Endothelial cell of umbilical vein (primary cell): ENCODE measurements at regions not wholly inside any gene's neighbourhood (a gene's known extent, or its start where the extent isn't known, plus 50 kb on each side); places are given as distances from the start of the nearest gene placed in this dataset.

ENCODE experiments used
- BruUV-seq: library from RNA; stranded (reverse); fragments of 400-500 nt; replicated peaks from 2 replicates; lab custom pipeline; 2021; lab: Mats Ljungman, UMichigan
- CTCF ChIA-PET: fragments of 300-600, 350-600 bp; sonication (Branson Sonifier 250); formaldehyde crosslinking; loops from one replicate; lab custom pipeline; 2021; ENCODE audit warnings: antibody characterized with exemption, inconsistent platforms; lab: Charles Lee
- POLR2A ChIA-PET: fragments of 300-600, 350-600 bp; sonication (Branson Sonifier 250); formaldehyde crosslinking; loops from one replicate; lab custom pipeline; 2021; ENCODE audit warnings: antibody characterized with exemption, inconsistent platforms; lab: Charles Lee
- DNase-seq: peaks from one replicate; pipeline ENCODE4 v3.0.0-alpha.2; 2011; ENCODE audit warnings: low read depth, low spot score
- FAIRE-seq: peaks from 2 replicates; lab custom pipeline; 2011; peaks lifted over from hg19 to GRCh38; lab: Jason Lieb, UNC
- H2AFZ ChIP-seq: 2 replicates; pipeline ENCODE4 v1.6.0; 2012; ENCODE audit warnings: low read depth, low read length, control low read depth, inconsistent platforms
- H3K27ac ChIP-seq: 2 replicates; pipeline ENCODE4 v1.5.1; 2011; ENCODE audit warnings: low read depth, mild to moderate bottlenecking, control low read depth, low read length, moderate library complexity; ENCODE audit not compliant: insufficient read depth
- H3K27me3 ChIP-seq, 2 experiments: 2 replicates each; pipeline versions ENCODE4 v1.6.0 to v1.6.1; 2011; ENCODE audit warnings: low read length in 2 of 2, mixed read lengths in 1 of 2; ENCODE audit not compliant: control insufficient read depth in 2 of 2, insufficient read depth in 2 of 2
- H3K36me3 ChIP-seq, 2 experiments: 2 replicates in 1 of 2; 3 replicates in 1 of 2; pipeline ENCODE4 v1.5.1; 2011; ENCODE audit warnings: low read length in 2 of 2, mild to moderate bottlenecking in 1 of 2, moderate library complexity in 1 of 2; ENCODE audit not compliant: control insufficient read depth in 2 of 2, insufficient read depth in 2 of 2; ENCODE audit errors: extremely low read depth in 1 of 2
- H3K4me1 ChIP-seq: 3 replicates; pipeline ENCODE4 v1.5.1; 2011; ENCODE audit warnings: mild to moderate bottlenecking, low read length; ENCODE audit not compliant: control insufficient read depth, insufficient read depth; ENCODE audit errors: extremely low read depth
- H3K4me2 ChIP-seq: 2 replicates; pipeline ENCODE4 v1.6.1; 2011; ENCODE audit warnings: low read length, control low read depth, mixed read lengths; ENCODE audit not compliant: insufficient read depth
- H3K4me3 ChIP-seq, 3 experiments: fragments of 200-600 bp in 1 of 3; sonication (generic), shearing (Covaris generic) in 1 of 3; replicated peaks in 1 of 3; 2 replicates each; pipeline ENCODE4 v1.5.1; 2011 to 2016; ENCODE audit warnings: control low read depth in 3 of 3, low read length in 3 of 3, mild to moderate bottlenecking in 2 of 3, inconsistent platforms in 1 of 3, low read depth in 1 of 3, moderate library complexity in 1 of 3; ENCODE audit not compliant: insufficient read depth in 1 of 3
- H3K79me2 ChIP-seq: 2 replicates; pipeline ENCODE4 v1.6.0; 2012; ENCODE audit warnings: low read length, inconsistent platforms; ENCODE audit not compliant: control insufficient read depth, insufficient read depth
- H3K9ac ChIP-seq: replicated peaks from 2 replicates; pipeline ENCODE3; 2011; ENCODE audit warnings: low read length, control low read depth; ENCODE audit not compliant: insufficient read depth; ENCODE audit errors: extremely low read depth
- H3K9me1 ChIP-seq: replicated peaks from 3 replicates; pipeline ENCODE4 v1.6.0; 2011; ENCODE audit warnings: mild to moderate bottlenecking, low read length; ENCODE audit not compliant: control insufficient read depth, insufficient read depth; ENCODE audit errors: extremely low read depth
- H3K9me3 ChIP-seq: replicated peaks from 2 replicates; pipeline ENCODE4 v1.5.1; 2012; ENCODE audit warnings: low read length, inconsistent platforms; ENCODE audit not compliant: control insufficient read depth, insufficient read depth
- H4K20me1 ChIP-seq: replicated peaks from 2 replicates; pipeline ENCODE3; 2011; ENCODE audit warnings: mild to moderate bottlenecking, low read length; ENCODE audit not compliant: control insufficient read depth, insufficient read depth; ENCODE audit errors: extremely low read depth
- EZH2 ChIP-seq: IDR thresholded peaks from 2 replicates; pipeline ENCODE4 v1.6.1; 2012; ENCODE audit warnings: borderline replicate concordance, low read depth, mild to moderate bottlenecking, moderate library complexity, low read length, inconsistent platforms; ENCODE audit not compliant: severe bottlenecking
- FOS ChIP-seq: IDR thresholded peaks from 2 replicates; pipeline ENCODE4 v1.6.1; 2011; ENCODE audit warnings: mild to moderate bottlenecking, low read length, moderate library complexity, borderline replicate concordance; ENCODE audit not compliant: insufficient read depth
- GATA2 ChIP-seq: IDR thresholded peaks from 2 replicates; pipeline ENCODE4 v1.7.0; 2011; ENCODE audit warnings: low read depth, mild to moderate bottlenecking, moderate library complexity, mixed read lengths, low read length; ENCODE audit not compliant: insufficient read length, insufficient read depth
- JUN ChIP-seq: IDR thresholded peaks from 2 replicates; pipeline ENCODE4 v1.6.1; 2011; ENCODE audit warnings: borderline replicate concordance, low read depth; ENCODE audit not compliant: insufficient read length, insufficient read depth
- MAX ChIP-seq: IDR thresholded peaks from 2 replicates; pipeline ENCODE4 v1.6.1; 2011; ENCODE audit not compliant: insufficient read depth, insufficient read length
- MYC ChIP-seq: IDR thresholded peaks from one replicate; pipeline ENCODE4 v1.6.1; 2011; ENCODE audit warnings: mild to moderate bottlenecking, low read depth, low read length
- POLR2A ChIP-seq: IDR thresholded peaks from 2 replicates; pipeline ENCODE4 v1.6.1; 2012; ENCODE audit warnings: low read depth, mild to moderate bottlenecking, control low read depth, low read length
- POLR2AphosphoS5 ChIP-seq: IDR thresholded peaks from 2 replicates; pipeline ENCODE4 v1.6.1; 2012; ENCODE audit warnings: low read depth, mild to moderate bottlenecking, control low read depth, low read length, moderate library complexity; ENCODE audit not compliant: insufficient read depth
- dilution Hi-C: fragments of 300-500 bp; cut with MboI; formaldehyde crosslinking; loops from one replicate; pipeline ENCODE4 v1.15.0; 2019; ENCODE audit warnings: low sequenced_read_pairs; ENCODE audit not compliant: extremely low pct_ligation_motif_present
- intact Hi-C: fragments of 100-400 bp; cut with micrococcal nuclease; formaldehyde crosslinking; loops from one replicate; pipeline ENCODE4 v1.10.0; 2022
- TF ChIP-seq, protein P1 (sequence below), 2 donors: IDR thresholded peaks; 1 replicate in 1 of 2; 2 replicates in 1 of 2; pipeline ENCODE4 v1.5.1; 2011; ENCODE audit warnings: low read length in 2 of 2, mild to moderate bottlenecking in 2 of 2, moderate library complexity in 2 of 2, control low read depth in 1 of 2, inconsistent platforms in 1 of 2, low read depth in 1 of 2; ENCODE audit not compliant: insufficient read depth in 1 of 2; ENCODE audit errors: extremely low read depth in 1 of 2

DNA sequence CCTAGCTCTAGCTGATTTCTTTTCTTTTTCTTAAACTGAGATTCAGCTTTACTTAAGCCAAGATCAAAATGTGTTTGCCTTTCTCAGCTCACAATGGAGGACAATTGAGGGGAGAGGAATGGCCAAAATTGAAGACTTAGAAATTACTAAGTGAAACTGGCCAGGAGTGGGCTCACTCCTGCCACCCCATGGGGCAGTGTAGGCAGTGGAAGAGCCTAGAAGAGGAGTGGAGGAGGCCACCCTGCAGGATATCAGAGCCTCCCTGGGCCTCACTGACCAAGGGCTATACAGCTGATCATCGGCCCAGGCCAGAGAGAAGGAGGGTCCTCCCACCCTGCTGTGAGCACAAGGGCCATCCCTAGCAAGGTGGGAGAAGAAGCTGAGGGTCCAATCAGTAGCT, 119.8 kb downstream of the CCT6B start:
- dilution Hi-C loops (no loop called here), intact Hi-C loops (no loop called here)
- Histone ChIP-seq H3K9ac (no peak overlapping the region), H3K4me1 (no peaks in the 10 kb centered on the region), H3K9me3 (no peaks in the 10 kb centered on the region), H3K79me2 (no peaks in the 10 kb centered on the region), H3K27ac (no peak overlapping the region), H3K36me3 (no peaks in the 10 kb centered on the region), H4K20me1 (no peaks in the 10 kb centered on the region), H3K4me2 (no peak overlapping the region), H3K9me1 (no peaks in the 10 kb centered on the region), H2AFZ (no peak overlapping the region), H3K27me3 (no peaks in the 10 kb centered on the region), H3K4me3 (no peak overlapping the region)
- POLR2A ChIA-PET, result interaction anchor here (0.6 kb wide), 1 partner anchor 390 kb away, joined by 3 read pairs; no protein-coding TSS in a partner anchor
- FAIRE-seq (no peak), DNase-seq (no peak)
- CTCF ChIA-PET, result interaction anchor here (1.2 kb wide), 1 partner anchor 28 kb away, joined by 3 read pairs; no protein-coding TSS in a partner anchor
- no peak for TF ChIP-seq EZH2
- no peak for TF ChIP-seq FOS
- TF ChIP-seq JUN, result no peak
- TF ChIP-seq POLR2AphosphoS5, result no peak
- no peak for TF ChIP-seq GATA2
- no peak for TF ChIP-seq MYC
- TF ChIP-seq, protein P1, sequence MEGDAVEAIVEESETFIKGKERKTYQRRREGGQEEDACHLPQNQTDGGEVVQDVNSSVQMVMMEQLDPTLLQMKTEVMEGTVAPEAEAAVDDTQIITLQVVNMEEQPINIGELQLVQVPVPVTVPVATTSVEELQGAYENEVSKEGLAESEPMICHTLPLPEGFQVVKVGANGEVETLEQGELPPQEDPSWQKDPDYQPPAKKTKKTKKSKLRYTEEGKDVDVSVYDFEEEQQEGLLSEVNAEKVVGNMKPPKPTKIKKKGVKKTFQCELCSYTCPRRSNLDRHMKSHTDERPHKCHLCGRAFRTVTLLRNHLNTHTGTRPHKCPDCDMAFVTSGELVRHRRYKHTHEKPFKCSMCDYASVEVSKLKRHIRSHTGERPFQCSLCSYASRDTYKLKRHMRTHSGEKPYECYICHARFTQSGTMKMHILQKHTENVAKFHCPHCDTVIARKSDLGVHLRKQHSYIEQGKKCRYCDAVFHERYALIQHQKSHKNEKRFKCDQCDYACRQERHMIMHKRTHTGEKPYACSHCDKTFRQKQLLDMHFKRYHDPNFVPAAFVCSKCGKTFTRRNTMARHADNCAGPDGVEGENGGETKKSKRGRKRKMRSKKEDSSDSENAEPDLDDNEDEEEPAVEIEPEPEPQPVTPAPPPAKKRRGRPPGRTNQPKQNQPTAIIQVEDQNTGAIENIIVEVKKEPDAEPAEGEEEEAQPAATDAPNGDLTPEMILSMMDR (IDR thresholded peaks at IDR 0.05; ENCODE audit: extremely low read depth in 1 of 2, insufficient read depth in 1 of 2, low read depth in 1 of 2, low read length in 2 of 2), result no peak
- TF ChIP-seq MAX, result no peak
- no peak for TF ChIP-seq POLR2A
- BruUV-seq, result no TSS peak
